Prostate gland (tissue), 2 donors: ENCODE measurements at regions not wholly inside any gene's neighbourhood (a gene's known extent, or its start where the extent isn't known, plus 50 kb on each side); places are given as distances from the start of the nearest gene placed in this dataset.

ENCODE experiments used
- DNase-seq: peaks from one replicate; pipeline ENCODE4 v3.0.0-alpha.2; 2019; ENCODE audit warnings: low spot score
- H3K27ac ChIP-seq, 2 donors: fragments of 200-600 bp; sonication (generic); 2 replicates each; pipeline ENCODE4 v1.5.1; 2017 to 2019
- H3K27me3 ChIP-seq: fragments of 200-600 bp; sonication (generic); replicated peaks from 2 replicates; pipeline ENCODE4 v1.5.1; 2019; ENCODE audit not compliant: insufficient read depth
- H3K36me3 ChIP-seq, 2 donors: fragments of 200-600 bp; sonication (generic); 1 replicate in 1 of 2; 2 replicates in 1 of 2; pipeline versions ENCODE4 v1.5.1 to v1.8.1; 2017 to 2019
- H3K4me1 ChIP-seq: fragments of 200-600 bp; sonication (generic); replicated peaks from 2 replicates; pipeline ENCODE4 v1.5.1; 2019
- H3K4me3 ChIP-seq, 2 donors: fragments of 200-600 bp; sonication (generic); 2 replicates each; pipeline ENCODE4 v1.5.1; 2017 to 2019
- H3K9me3 ChIP-seq: fragments of 200-600 bp; sonication (generic); 2 replicates; pipeline ENCODE4 v1.5.1; 2017
- CTCF ChIP-seq, 4 experiments: fragments of 200-600 bp in 2 of 4; fragments of 450-650 bp in 2 of 4; sonication (generic) in 2 of 4; IDR thresholded peaks; 1 replicate in 3 of 4; 2 replicates in 1 of 4; pipeline ENCODE4 v1.5.1; 2016 to 2019; ENCODE audit warnings: antibody characterized with exemption in 4 of 4, mild to moderate bottlenecking in 2 of 4, moderate library complexity in 2 of 4
- POLR2A ChIP-seq: fragments of 450-650 bp; IDR thresholded peaks from one replicate; pipeline ENCODE4 v1.6.1; 2016; ENCODE audit warnings: antibody characterized with exemption, mild to moderate bottlenecking
- POLR2AphosphoS5 ChIP-seq: sonication (generic); formaldehyde crosslinking; IDR thresholded peaks from one replicate; pipeline ENCODE4 v1.6.1; 2017; ENCODE audit warnings: antibody characterized with exemption
- WGBS: methylation state at CpG from one replicate; pipeline ENCODE4 v1.1.5; 2018; 5-methylcytosine and 5-hydroxymethylcytosine counted together
- intact Hi-C: fragments of 100-400 bp; cut with DNase I; formaldehyde crosslinking; loops from one replicate; pipeline ENCODE4 v1.14.2; 2022

GRCh38 chr4:171017593-171017992 lies 795.6 kb upstream of the GALNTL6 start:
- WGBS: 22% methylated on average over 1 of the region's 1 CpG
- Histone ChIP-seq H3K27ac (no peak overlapping the region), H3K27me3 (no peaks in the 10 kb centered on the region), H3K4me1 (no peaks in the 10 kb centered on the region), H3K4me3 (no peak overlapping the region), H3K36me3 (no peaks in the 10 kb centered on the region), H3K9me3 (no peaks in the 10 kb centered on the region)
- intact Hi-C loops: no loop called here
- no peak for DNase-seq
- TF ChIP-seq CTCF (IDR thresholded peaks at IDR 0.05) (no peak), POLR2AphosphoS5 (no peak), POLR2A (no peak)

GRCh38 chr4:171016145-171016544 lies 797.1 kb upstream of the GALNTL6 start:
- Histone ChIP-seq H3K9me3 (no peaks in the 10 kb centered on the region), H3K4me1 (no peaks in the 10 kb centered on the region), H3K27ac (no peak overlapping the region), H3K27me3 (no peaks in the 10 kb centered on the region), H3K4me3 (no peak overlapping the region), H3K36me3 (no peaks in the 10 kb centered on the region)
- DNase-seq: no peak
- TF ChIP-seq CTCF (IDR thresholded peaks at IDR 0.05) (no peak), POLR2A (no peak), POLR2AphosphoS5 (no peak)
- intact Hi-C loops: no loop called here
- 73% methylated on average over 2 of the region's 2 CpGs for WGBS

DNA sequence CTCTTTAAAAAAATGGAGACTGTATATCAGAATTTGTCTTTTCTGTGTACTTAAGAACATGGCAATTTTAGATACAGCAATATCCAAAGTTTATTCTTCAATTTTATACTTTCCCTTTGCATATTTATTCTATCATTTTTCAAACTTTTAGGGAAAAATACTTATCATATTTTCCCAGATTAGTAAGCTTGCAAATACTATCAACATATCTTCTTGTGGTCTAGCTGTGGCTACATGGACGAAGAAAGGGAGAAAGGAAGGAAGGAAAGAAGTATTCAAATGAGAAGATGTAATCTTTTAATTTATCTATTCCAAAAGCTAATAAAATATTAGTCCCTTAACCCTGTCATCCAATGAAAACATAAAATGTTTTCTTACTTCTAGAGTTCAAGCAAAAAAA lies 797.8 kb upstream of the GALNTL6 start:
- H3K27me3 ChIP-seq: no peaks in the 10 kb centered on the region
- TF ChIP-seq CTCF (IDR thresholded peaks at IDR 0.05) (no peak), POLR2AphosphoS5 (no peak), POLR2A (no peak)
- no peaks in the 10 kb centered on the region for H3K4me1 ChIP-seq
- no peak overlapping the region for H3K27ac ChIP-seq
- no peaks in the 10 kb centered on the region for H3K36me3 ChIP-seq
- WGBS: 15% methylated on average over 1 of the region's 1 CpG
- intact Hi-C loops: no loop called here
- DNase-seq: no peak
- no peaks in the 10 kb centered on the region for H3K9me3 ChIP-seq
- H3K4me3 ChIP-seq: no peak overlapping the region

GRCh38 chr4:171007618-171008390 lies 805.4 kb upstream of the GALNTL6 start:
- H3K4me3 ChIP-seq: no peak overlapping the region
- no peaks in the 10 kb centered on the region for H3K4me1 ChIP-seq
- no peaks in the 10 kb centered on the region for H3K27me3 ChIP-seq
- TF ChIP-seq POLR2AphosphoS5: no peak
- TF ChIP-seq POLR2A: no peak
- TF ChIP-seq CTCF (IDR thresholded peaks at IDR 0.05): no peak
- no peak overlapping the region for H3K27ac ChIP-seq
- DNase-seq: no peak
- 81% methylated on average over 3 of the region's 3 CpGs for WGBS
- intact Hi-C loops: no loop called here
- no peaks in the 10 kb centered on the region for H3K36me3 ChIP-seq
- H3K9me3 ChIP-seq: no peaks in the 10 kb centered on the region

DNA sequence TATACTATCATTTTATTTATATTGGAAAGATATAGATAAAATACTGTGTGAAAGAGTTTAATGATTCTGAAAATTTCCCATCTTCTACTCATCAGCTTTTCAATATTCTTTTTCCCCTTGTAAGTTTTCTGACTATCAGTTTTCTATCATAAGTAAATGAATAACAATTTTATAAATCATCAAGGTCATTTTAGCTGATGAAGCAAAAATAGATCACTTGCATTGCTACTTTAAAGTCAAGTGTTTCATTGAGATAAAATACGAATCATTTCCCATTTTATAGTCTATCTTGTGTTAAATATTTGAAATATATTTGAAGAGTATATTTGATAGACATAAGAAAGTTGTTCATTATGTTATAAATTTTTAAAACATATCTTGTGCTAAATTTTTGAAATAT lies 811.0 kb upstream of the GALNTL6 start:
- no peaks in the 10 kb centered on the region for H3K9me3 ChIP-seq
- no peak for DNase-seq
- no peaks in the 10 kb centered on the region for H3K27me3 ChIP-seq
- no peaks in the 10 kb centered on the region for H3K36me3 ChIP-seq
- H3K4me1 ChIP-seq: no peaks in the 10 kb centered on the region
- no peak overlapping the region for H3K27ac ChIP-seq
- intact Hi-C loops: no loop called here
- no peak for TF ChIP-seq CTCF (IDR thresholded peaks at IDR 0.05)
- no peak for TF ChIP-seq POLR2AphosphoS5
- no peak for TF ChIP-seq POLR2A
- H3K4me3 ChIP-seq: no peak overlapping the region
- WGBS: 71% methylated on average over 1 of the region's 1 CpG
